ENCODE measurements at regions not wholly inside any gene's neighbourhood (a gene's known extent, or its start where the extent isn't known, plus 50 kb on each side); places are given as distances from the start of the nearest gene placed in this dataset.
A peak's percentile ranks its signal among the peaks of the same experiment; 100 is the strongest.

GRCh38 chr1:218827486-218827885, 346.2 kb upstream of the LYPLAL1 start:
- H3K36me3 ChIP-seq, result no peaks in the 10 kb centered on the region
- intact Hi-C loops (cut with DNase I), result loop anchor here (5.0 to 10.0 kb wide), 3 partner anchors 347 to 727 kb away; partner anchors contain the start of genes LYPLAL1 and TGFB2
- DNase-seq (ENCODE audit: low spot score), result no peak

GRCh38 chr1:218828125-218828650, 345.5 kb upstream of the LYPLAL1 start:
- WGBS, result 74% methylated on average over 3 of the region's 3 CpGs
- intact Hi-C loops (cut with DNase I), result loop anchor here (5.0 to 10.0 kb wide), 3 partner anchors 347 to 727 kb away; partner anchors contain the start of genes LYPLAL1 and TGFB2
- no peak for DNase-seq (ENCODE audit: low spot score)
- Histone ChIP-seq H3K27ac (no peak overlapping the region), H3K9me3 (no peaks in the 10 kb centered on the region), H3K36me3 (no peaks in the 10 kb centered on the region), H3K4me3 (no peak overlapping the region), H3K4me1 (replicated peaks) (no peaks in the 10 kb centered on the region), H3K27me3 (replicated peaks; ENCODE audit: insufficient read depth) (no peaks in the 10 kb centered on the region)
- TF ChIP-seq CTCF (IDR thresholded peaks at IDR 0.05), result no peak
- TF ChIP-seq POLR2AphosphoS5 (IDR thresholded peaks at IDR 0.05), result peak; percentile 14

More at GRCh38 chr1:218827486-218827885, 346.2 kb upstream of the LYPLAL1 start:
- Histone ChIP-seq H3K27ac (no peak overlapping the region), H3K4me1 (replicated peaks) (no peaks in the 10 kb centered on the region), H3K9me3 (no peaks in the 10 kb centered on the region), H3K4me3 (no peak overlapping the region), H3K27me3 (replicated peaks; ENCODE audit: insufficient read depth) (no peaks in the 10 kb centered on the region)
- TF ChIP-seq POLR2A (IDR thresholded peaks at IDR 0.05) (no peak), POLR2AphosphoS5 (IDR thresholded peaks at IDR 0.05) (no peak), CTCF (IDR thresholded peaks at IDR 0.05) (no peak)

- 57% methylated on average over 3 of the region's 3 CpGs for WGBS
- Histone ChIP-seq H3K27me3 (replicated peaks; ENCODE audit: insufficient read depth) (no peaks in the 10 kb centered on the region), H3K4me1 (replicated peaks) (no peaks in the 10 kb centered on the region), H3K27ac (no peak overlapping the region), H3K4me3 (no peak overlapping the region), H3K36me3 (no peaks in the 10 kb centered on the region), H3K9me3 (no peaks in the 10 kb centered on the region)
- intact Hi-C loops (cut with DNase I), result loop anchor here (5.0 to 10.0 kb wide), 3 partner anchors 346 to 726 kb away; partner anchors contain the start of genes LYPLAL1 and TGFB2
- no peak for TF ChIP-seq POLR2A (IDR thresholded peaks at IDR 0.05)
- TF ChIP-seq CTCF (IDR thresholded peaks at IDR 0.05), result no peak
- TF ChIP-seq POLR2AphosphoS5 (IDR thresholded peaks at IDR 0.05), result peak; percentile 32
- no peak for DNase-seq (ENCODE audit: low spot score)
These were observed 344.6 kb upstream of the LYPLAL1 start for GRCh38 chr1:218829097-218829496.

- H3K27ac ChIP-seq, result no peak overlapping the region
- WGBS, result 92% methylated on average over 1 of the region's 1 CpG
- no peaks in the 10 kb centered on the region for H3K9me3 ChIP-seq
- no peaks in the 10 kb centered on the region for H3K27me3 ChIP-seq (replicated peaks; ENCODE audit: insufficient read depth)
- no peak for DNase-seq (ENCODE audit: low spot score)
- no peak for TF ChIP-seq POLR2AphosphoS5 (IDR thresholded peaks at IDR 0.05)
- no peak for TF ChIP-seq POLR2A (IDR thresholded peaks at IDR 0.05)
- TF ChIP-seq CTCF (IDR thresholded peaks at IDR 0.05), result no peak
- intact Hi-C loops (cut with DNase I), result no loop called here
- H3K4me3 ChIP-seq, result no peak overlapping the region
- H3K36me3 ChIP-seq, result no peaks in the 10 kb centered on the region
- no peaks in the 10 kb centered on the region for H3K4me1 ChIP-seq (replicated peaks)
These were observed 338.1 kb upstream of the LYPLAL1 start for GRCh38 chr1:218835609-218836008.

GRCh38 chr1:218836264-218836663, 337.4 kb upstream of the LYPLAL1 start:
- H3K4me3 ChIP-seq, result no peak overlapping the region
- no peaks in the 10 kb centered on the region for H3K9me3 ChIP-seq
- H3K27ac ChIP-seq, result no peak overlapping the region
- H3K27me3 ChIP-seq (replicated peaks; ENCODE audit: insufficient read depth), result no peaks in the 10 kb centered on the region
- no peaks in the 10 kb centered on the region for H3K36me3 ChIP-seq
- no peaks in the 10 kb centered on the region for H3K4me1 ChIP-seq (replicated peaks)
- TF ChIP-seq POLR2A (IDR thresholded peaks at IDR 0.05) (no peak), CTCF (IDR thresholded peaks at IDR 0.05) (no peak), POLR2AphosphoS5 (IDR thresholded peaks at IDR 0.05) (no peak)
- WGBS, result 94% methylated on average over 3 of the region's 3 CpGs
- DNase-seq (ENCODE audit: low spot score), result no peak
- intact Hi-C loops (cut with DNase I), result no loop called here
